H9 (cell line): ENCODE measurements at regions not wholly inside any gene's neighbourhood (a gene's known extent, or its start where the extent isn't known, plus 50 kb on each side); places are given as distances from the start of the nearest gene placed in this dataset.

ENCODE experiments used
- DNase-seq: peaks from one replicate; pipeline ENCODE4 v3.0.0-alpha.2; 2017
- H2AFZ ChIP-seq: one replicate; pipeline ENCODE4 v1.6.1; 2013; ENCODE audit warnings: mild to moderate bottlenecking, low read length, control low read depth, moderate library complexity
- H2AK5ac ChIP-seq: 2 replicates; pipeline ENCODE4 v1.6.1; 2013; ENCODE audit warnings: low read length, control low read depth, mixed read lengths; ENCODE audit not compliant: insufficient read length
- H2BK120ac ChIP-seq: one replicate; pipeline ENCODE4 v1.6.1; 2013; ENCODE audit warnings: low read depth, mild to moderate bottlenecking, low read length, control low read depth, inconsistent platforms; ENCODE audit not compliant: poor library complexity, severe bottlenecking
- H2BK12ac ChIP-seq: 2 replicates; pipeline ENCODE4 v1.6.1; 2013; ENCODE audit warnings: low read length, control low read depth, mixed read lengths, low read depth; ENCODE audit not compliant: insufficient read length
- H2BK15ac ChIP-seq: 2 replicates; pipeline ENCODE4 v1.6.1; 2013; ENCODE audit warnings: low read depth, low read length, control low read depth
- H2BK20ac ChIP-seq: one replicate; pipeline ENCODE4 v1.6.1; 2013; ENCODE audit warnings: low read depth, mild to moderate bottlenecking, low read length, control low read depth, inconsistent platforms; ENCODE audit not compliant: poor library complexity, severe bottlenecking
- H2BK5ac ChIP-seq: 2 replicates; pipeline ENCODE4 v1.6.1; 2013; ENCODE audit warnings: low read length, control low read depth, mixed read lengths; ENCODE audit not compliant: insufficient read length
- H3K14ac ChIP-seq: 2 replicates; pipeline ENCODE4 v1.6.1; 2013; ENCODE audit warnings: low read length, control low read depth; ENCODE audit not compliant: insufficient read depth
- H3K18ac ChIP-seq: 2 replicates; pipeline ENCODE4 v1.6.1; 2013; ENCODE audit warnings: low read depth, mild to moderate bottlenecking, mixed read lengths, low read length, control low read depth; ENCODE audit not compliant: insufficient read length
- H3K23ac ChIP-seq: 2 replicates; pipeline ENCODE4 v1.6.1; 2013; ENCODE audit warnings: low read length, control low read depth, mixed read lengths, low read depth; ENCODE audit not compliant: insufficient read length
- H3K23me2 ChIP-seq: 2 replicates; pipeline ENCODE4 v1.6.1; 2013; ENCODE audit warnings: low read depth, mild to moderate bottlenecking, mixed read lengths, low read length, control low read depth; ENCODE audit not compliant: insufficient read length, poor library complexity, severe bottlenecking
- H3K27ac ChIP-seq: 2 replicates; pipeline ENCODE4 v1.5.1; 2013; ENCODE audit warnings: low read length, control low read depth, mixed read lengths, low read depth; ENCODE audit not compliant: insufficient read length
- H3K27me3 ChIP-seq: 2 replicates; pipeline ENCODE4 v1.6.1; 2013; ENCODE audit warnings: low read length, control low read depth, inconsistent platforms; ENCODE audit not compliant: insufficient read depth
- H3K4ac ChIP-seq: 2 replicates; pipeline ENCODE4 v1.6.1; 2013; ENCODE audit warnings: low read depth, mild to moderate bottlenecking, control low read depth, inconsistent platforms, low read length, moderate library complexity
- H3K4me1 ChIP-seq: 2 replicates; pipeline ENCODE4 v1.6.1; 2013; ENCODE audit warnings: low read length, control low read depth, inconsistent platforms; ENCODE audit not compliant: insufficient read depth
- H3K4me2 ChIP-seq: 2 replicates; pipeline ENCODE4 v1.6.1; 2013; ENCODE audit warnings: low read length, control low read depth, mixed read lengths; ENCODE audit not compliant: insufficient read length, insufficient read depth
- H3K56ac ChIP-seq: 2 replicates; pipeline ENCODE4 v1.6.1; 2013; ENCODE audit warnings: low read depth, mild to moderate bottlenecking, mixed read lengths, low read length, control low read depth; ENCODE audit not compliant: insufficient read length
- H3K79me1 ChIP-seq: 2 replicates; pipeline ENCODE4 v1.6.1; 2013; ENCODE audit warnings: low read depth, mild to moderate bottlenecking, moderate library complexity, low read length, control low read depth, inconsistent platforms; ENCODE audit not compliant: insufficient read depth, poor library complexity, severe bottlenecking
- H3K79me2 ChIP-seq: 2 replicates; pipeline ENCODE4 v1.6.1; 2013; ENCODE audit warnings: low read length, control low read depth, inconsistent platforms; ENCODE audit not compliant: insufficient read depth
- H3K9ac ChIP-seq: 2 replicates; pipeline ENCODE4 v1.6.1; 2013; ENCODE audit warnings: low read length, control low read depth, mixed read lengths; ENCODE audit not compliant: insufficient read length; ENCODE audit errors: extremely low read depth
- H3K9me3 ChIP-seq: one replicate; pipeline ENCODE4 v1.6.1; 2013; ENCODE audit warnings: low read depth, low read length, inconsistent platforms; ENCODE audit not compliant: control insufficient read depth
- H3T11ph ChIP-seq: one replicate; pipeline ENCODE4 v1.6.1; 2013; ENCODE audit warnings: mild to moderate bottlenecking, low read length, control low read depth, inconsistent platforms
- H4K20me1 ChIP-seq: one replicate; pipeline ENCODE4 v1.6.1; 2013; ENCODE audit not compliant: control insufficient read depth, insufficient read length, insufficient read depth
- H4K5ac ChIP-seq: 2 replicates; pipeline ENCODE4 v1.6.1; 2013; ENCODE audit warnings: low read depth, mild to moderate bottlenecking, mixed read lengths, low read length, control low read depth; ENCODE audit not compliant: insufficient read length
- H4K8ac ChIP-seq: replicated peaks from 2 replicates; pipeline ENCODE4 v1.6.1; 2013; ENCODE audit warnings: low read length, control low read depth, mixed read lengths, low read depth; ENCODE audit not compliant: insufficient read length
- H4K91ac ChIP-seq: 2 replicates; pipeline ENCODE4 v1.6.1; 2013; ENCODE audit warnings: low read depth, mild to moderate bottlenecking, moderate library complexity, mixed read lengths, low read length, control low read depth; ENCODE audit not compliant: insufficient read length
- H3K27ac Mint-ChIP-seq, 3 experiments: 2 replicates in 2 of 3; 3 replicates in 1 of 3; pipeline ENCODE4 v1.8.0; 2020 to 2021; ENCODE audit warnings: mixed read lengths in 3 of 3, mild to moderate bottlenecking in 1 of 3, moderate library complexity in 1 of 3
- H3K27me3 Mint-ChIP-seq: 2 replicates; pipeline ENCODE4 v1.8.0; 2021; ENCODE audit warnings: low read depth, mild to moderate bottlenecking, moderate library complexity, mixed read lengths
- H3K36me3 Mint-ChIP-seq, 3 experiments: 2 replicates in 2 of 3; 3 replicates in 1 of 3; pipeline ENCODE4 v1.8.0; 2020 to 2021; ENCODE audit warnings: low read depth in 3 of 3, mixed read lengths in 3 of 3; ENCODE audit not compliant: insufficient read depth in 1 of 3
- H3K4me1 Mint-ChIP-seq, 2 experiments: 2 replicates each; pipeline ENCODE4 v1.8.0; 2020; ENCODE audit warnings: mixed read lengths in 2 of 2
- H3K4me3 Mint-ChIP-seq, 2 experiments: 2 replicates in 1 of 2; 3 replicates in 1 of 2; pipeline ENCODE4 v1.8.0; 2020 to 2021; ENCODE audit warnings: mild to moderate bottlenecking in 2 of 2, mixed read lengths in 2 of 2, moderate library complexity in 1 of 2
- H3K9me3 Mint-ChIP-seq, 2 experiments: 2 replicates in 1 of 2; 3 replicates in 1 of 2; pipeline ENCODE4 v1.8.0; 2020; ENCODE audit warnings: mild to moderate bottlenecking in 2 of 2, mixed read lengths in 2 of 2, moderate library complexity in 1 of 2
- WGBS: extraction: QIAGEN DNeasy Blood & Tissue Kit; methylation state at CpG from one replicate; pipeline ENCODE4 v1.1.7; 2013; ENCODE audit warnings: missing lambda C conversion rate, low lambda C conversion rate, mixed read lengths; ENCODE audit not compliant: insufficient read length; ENCODE audit errors: extremely low coverage; 5-methylcytosine and 5-hydroxymethylcytosine counted together
- TF ChIP-seq, protein P1 (sequence below): fragments of 200-600 bp; sonication (generic); conservative IDR thresholded peaks from 3 replicates; pipeline ENCODE4 v1.8.0; 2021; ENCODE audit warnings: antibody characterized with exemption, mild to moderate bottlenecking

DNA sequence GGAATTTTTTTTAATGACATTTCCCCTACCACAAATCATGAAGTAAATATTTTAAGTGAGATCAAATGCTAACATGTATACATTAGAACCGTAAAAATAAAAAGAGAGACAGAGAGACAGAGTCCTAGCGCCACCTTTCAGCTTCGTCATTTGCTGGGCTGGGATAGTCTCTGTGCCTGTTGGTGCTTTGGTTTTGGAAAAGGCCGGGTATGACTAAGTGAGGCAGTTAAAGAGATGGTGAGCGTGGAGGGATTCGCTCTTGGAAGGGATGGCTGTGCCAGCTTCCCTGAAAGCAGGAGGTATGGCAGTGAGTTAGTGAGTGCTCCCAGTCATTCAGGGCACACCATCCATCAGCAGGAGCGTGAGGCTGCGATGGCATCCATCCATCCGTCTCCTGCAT is 729.6 kb upstream of the WWC1 start:
- Histone ChIP-seq H3K79me1 (no peaks in the 10 kb centered on the region), H3K79me2 (no peaks in the 10 kb centered on the region), H3K18ac (no peak overlapping the region), H4K5ac (no peak overlapping the region), H2BK20ac (no peak overlapping the region), H2BK5ac (no peak overlapping the region), H4K20me1 (no peaks in the 10 kb centered on the region), H3K4me2 (no peak overlapping the region), H3K4me1 (no peaks in the 10 kb centered on the region), H3K14ac (no peak overlapping the region), H4K91ac (no peak overlapping the region), H3T11ph (no peak overlapping the region), H3K23me2 (no peaks in the 10 kb centered on the region), H3K27ac (no peak overlapping the region), H2BK12ac (no peak overlapping the region), H2AFZ (no peak overlapping the region), H3K9ac (no peak overlapping the region), H3K56ac (no peak overlapping the region), H4K8ac (no peak overlapping the region), H2BK15ac (no peak overlapping the region), H3K23ac (no peak overlapping the region), H2BK120ac (no peak overlapping the region), H3K4ac (no peak overlapping the region), H2AK5ac (no peak overlapping the region), H3K9me3 (no peaks in the 10 kb centered on the region), H3K27me3 (no peaks in the 10 kb centered on the region)
- Mint-ChIP-seq H3K4me1 (peaks cover 10 to 17% of the 10 kb centered on the region in 2 experiments), H3K9me3 (peaks cover 6 to 10% of the 10 kb centered on the region in 2 experiments; a peak in 2 of 5 replicates), H3K27me3 (no peaks in the 10 kb centered on the region), H3K27ac (no peak overlapping the region), H3K4me3 (no peak overlapping the region), H3K36me3 (peaks cover 0 to 10% (median 3%) of the 10 kb centered on the region in 3 experiments; a peak in 5 of 7 replicates)
- peak; percentile 31 for DNase-seq
- TF ChIP-seq, protein P1, sequence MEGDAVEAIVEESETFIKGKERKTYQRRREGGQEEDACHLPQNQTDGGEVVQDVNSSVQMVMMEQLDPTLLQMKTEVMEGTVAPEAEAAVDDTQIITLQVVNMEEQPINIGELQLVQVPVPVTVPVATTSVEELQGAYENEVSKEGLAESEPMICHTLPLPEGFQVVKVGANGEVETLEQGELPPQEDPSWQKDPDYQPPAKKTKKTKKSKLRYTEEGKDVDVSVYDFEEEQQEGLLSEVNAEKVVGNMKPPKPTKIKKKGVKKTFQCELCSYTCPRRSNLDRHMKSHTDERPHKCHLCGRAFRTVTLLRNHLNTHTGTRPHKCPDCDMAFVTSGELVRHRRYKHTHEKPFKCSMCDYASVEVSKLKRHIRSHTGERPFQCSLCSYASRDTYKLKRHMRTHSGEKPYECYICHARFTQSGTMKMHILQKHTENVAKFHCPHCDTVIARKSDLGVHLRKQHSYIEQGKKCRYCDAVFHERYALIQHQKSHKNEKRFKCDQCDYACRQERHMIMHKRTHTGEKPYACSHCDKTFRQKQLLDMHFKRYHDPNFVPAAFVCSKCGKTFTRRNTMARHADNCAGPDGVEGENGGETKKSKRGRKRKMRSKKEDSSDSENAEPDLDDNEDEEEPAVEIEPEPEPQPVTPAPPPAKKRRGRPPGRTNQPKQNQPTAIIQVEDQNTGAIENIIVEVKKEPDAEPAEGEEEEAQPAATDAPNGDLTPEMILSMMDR = no peak
- no CpG with 5 or more reads among the region's 9 CpGs for WGBS
